Lower leg skin (tissue), 3 donors: ENCODE measurements at regions not wholly inside any gene's neighbourhood (a gene's known extent, or its start where the extent isn't known, plus 50 kb on each side); places are given as distances from the start of the nearest gene placed in this dataset.

Experiments
- POLR2A ChIP-seq, 2 donors: fragments of 450-650 bp; IDR thresholded peaks; one replicate each; pipeline ENCODE4 v1.6.1; 2016 to 2017; ENCODE audit warnings: antibody characterized with exemption in 2 of 2, mild to moderate bottlenecking in 1 of 2, moderate library complexity in 1 of 2
- TF ChIP-seq, protein P1 (sequence below), 3 donors: fragments of 450-650 bp; IDR thresholded peaks; one replicate each; pipeline ENCODE4 v1.5.1; 2016; ENCODE audit warnings: antibody characterized with exemption in 3 of 3, mild to moderate bottlenecking in 3 of 3, moderate library complexity in 2 of 3

DNA sequence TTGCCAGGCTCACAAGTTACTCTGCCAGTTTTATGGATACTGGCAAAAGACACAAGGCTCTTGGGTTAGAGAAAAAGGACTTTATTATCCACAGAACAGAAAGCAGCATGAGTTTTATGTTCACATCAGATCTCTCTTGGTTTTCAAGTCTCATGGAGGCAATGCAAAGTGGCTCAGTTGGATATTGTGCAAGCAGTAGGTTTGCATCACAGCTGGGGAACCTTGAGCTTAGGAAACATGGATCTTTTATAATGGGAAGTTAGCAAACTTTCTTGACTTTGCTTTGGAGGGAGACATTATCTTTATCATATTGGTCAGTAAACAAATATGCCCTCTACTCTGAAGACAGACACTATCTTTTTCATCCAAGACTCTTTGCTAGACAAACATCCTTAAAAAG lies 109.2 kb upstream of the GRPR start:
- TF ChIP-seq, protein P1, sequence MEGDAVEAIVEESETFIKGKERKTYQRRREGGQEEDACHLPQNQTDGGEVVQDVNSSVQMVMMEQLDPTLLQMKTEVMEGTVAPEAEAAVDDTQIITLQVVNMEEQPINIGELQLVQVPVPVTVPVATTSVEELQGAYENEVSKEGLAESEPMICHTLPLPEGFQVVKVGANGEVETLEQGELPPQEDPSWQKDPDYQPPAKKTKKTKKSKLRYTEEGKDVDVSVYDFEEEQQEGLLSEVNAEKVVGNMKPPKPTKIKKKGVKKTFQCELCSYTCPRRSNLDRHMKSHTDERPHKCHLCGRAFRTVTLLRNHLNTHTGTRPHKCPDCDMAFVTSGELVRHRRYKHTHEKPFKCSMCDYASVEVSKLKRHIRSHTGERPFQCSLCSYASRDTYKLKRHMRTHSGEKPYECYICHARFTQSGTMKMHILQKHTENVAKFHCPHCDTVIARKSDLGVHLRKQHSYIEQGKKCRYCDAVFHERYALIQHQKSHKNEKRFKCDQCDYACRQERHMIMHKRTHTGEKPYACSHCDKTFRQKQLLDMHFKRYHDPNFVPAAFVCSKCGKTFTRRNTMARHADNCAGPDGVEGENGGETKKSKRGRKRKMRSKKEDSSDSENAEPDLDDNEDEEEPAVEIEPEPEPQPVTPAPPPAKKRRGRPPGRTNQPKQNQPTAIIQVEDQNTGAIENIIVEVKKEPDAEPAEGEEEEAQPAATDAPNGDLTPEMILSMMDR (IDR thresholded peaks at IDR 0.05), result no peak
- no peak for TF ChIP-seq POLR2A (IDR thresholded peaks at IDR 0.05)
